Upper lobe of left lung (tissue), 6 donors: ENCODE measurements at regions not wholly inside any gene's neighbourhood (a gene's known extent, or its start where the extent isn't known, plus 50 kb on each side); places are given as distances from the start of the nearest gene placed in this dataset.

Source experiments
- ATAC-seq, 2 donors: fragments of 200-7000 bp; cut with Tn5 transposase; one replicate each; pipeline ENCODE4 v1.9.1; 2022; ENCODE audit warnings: mild to moderate bottlenecking in 2 of 2, moderate library complexity in 2 of 2; ENCODE audit not compliant: low FRiP score in 2 of 2
- DNase-seq, 2 donors: peaks; one replicate each; pipeline ENCODE4 v3.0.0-alpha.2; 2019 to 2020
- H3K27ac ChIP-seq, 4 donors: fragments of 200-600 bp; sonication (generic); one replicate each; pipeline ENCODE4 v1.5.1; 2016 to 2019
- H3K27me3 ChIP-seq, 4 donors: fragments of 200-600 bp; sonication (generic); one replicate each; pipeline ENCODE4 v1.5.1; 2017 to 2019
- H3K36me3 ChIP-seq, 4 donors: fragments of 200-600 bp; sonication (generic); one replicate each; pipeline ENCODE4 v1.5.1; 2016 to 2019
- H3K4me1 ChIP-seq, 4 donors: fragments of 200-600 bp; sonication (generic); one replicate each; pipeline ENCODE4 v1.5.1; 2018 to 2019
- H3K4me3 ChIP-seq, 4 donors: fragments of 200-600 bp; sonication (generic); one replicate each; pipeline ENCODE4 v1.5.1; 2017 to 2019; ENCODE audit warnings: mild to moderate bottlenecking in 2 of 4, moderate library complexity in 1 of 4
- H3K9me3 ChIP-seq, 4 donors: fragments of 200-600 bp; sonication (generic); one replicate each; pipeline ENCODE4 v1.5.1; 2018 to 2019
- CTCF ChIP-seq, 6 experiments: fragments of 450-650 bp in 4 of 6; fragments of 200-600 bp in 2 of 6; sonication (generic) in 2 of 6; IDR thresholded peaks; one replicate each; pipeline ENCODE4 v1.5.1; 2016 to 2019; ENCODE audit warnings: antibody characterized with exemption in 6 of 6
- EP300 ChIP-seq, 4 donors: sonication (generic); formaldehyde crosslinking; IDR thresholded peaks; one replicate each; pipeline ENCODE4 v1.5.1; 2017; ENCODE audit warnings: antibody characterized with exemption in 4 of 4, control low read depth in 2 of 4
- POLR2A ChIP-seq, 4 donors: fragments of 450-650 bp; IDR thresholded peaks; one replicate each; pipeline ENCODE4 v1.5.1; 2016 to 2017; ENCODE audit warnings: antibody characterized with exemption in 4 of 4, mild to moderate bottlenecking in 2 of 4
- POLR2AphosphoS5 ChIP-seq, 2 donors: sonication (generic); formaldehyde crosslinking; IDR thresholded peaks; one replicate each; pipeline ENCODE4 v1.5.1; 2017; ENCODE audit warnings: antibody characterized with exemption in 2 of 2
- WGBS, 2 donors: methylation state at CpG; one replicate each; pipeline ENCODE4 v1.1.5; 2017 to 2018; 5-methylcytosine and 5-hydroxymethylcytosine counted together
- donor health status: DM: no; HTN: no; CAD: no; lungs with moderate emphysema.
- donor health status: DM: no; HTN: yes; CAD: no; lungs with severe emphysema.

- Histone ChIP-seq H3K4me3 (no peak overlapping the region), H3K36me3 (no peaks in the 10 kb centered on the region), H3K27ac (no peak overlapping the region), H3K4me1 (no peaks in the 10 kb centered on the region), H3K9me3 (no peaks in the 10 kb centered on the region), H3K27me3 (no peaks in the 10 kb centered on the region)
- no peak for DNase-seq
- no peak for TF ChIP-seq POLR2AphosphoS5 (IDR thresholded peaks at IDR 0.05)
- no peak for ATAC-seq
These were observed 1162.0 kb upstream of the SLC39A10 start for GRCh38 chr2:194495046-194495445.

GRCh38 chr2:194494401-194494800 lies 1162.6 kb upstream of the SLC39A10 start:
- Histone ChIP-seq H3K27me3 (no peaks in the 10 kb centered on the region), H3K36me3 (no peaks in the 10 kb centered on the region), H3K4me1 (no peaks in the 10 kb centered on the region), H3K4me3 (no peak overlapping the region), H3K27ac (no peak overlapping the region), H3K9me3 (no peaks in the 10 kb centered on the region)
- DNase-seq (no peak), ATAC-seq (no peak)
- TF ChIP-seq EP300 (IDR thresholded peaks at IDR 0.05) (no peak), POLR2AphosphoS5 (IDR thresholded peaks at IDR 0.05) (no peak), CTCF (IDR thresholded peaks at IDR 0.05) (no peak), POLR2A (IDR thresholded peaks at IDR 0.05) (no peak)

- H3K27me3 ChIP-seq: no peaks in the 10 kb centered on the region
- 66 to 72% methylated on average over 2 of the region's 2 CpGs for WGBS, 2 donors
- TF ChIP-seq POLR2AphosphoS5 (IDR thresholded peaks at IDR 0.05) (no peak), EP300 (IDR thresholded peaks at IDR 0.05) (no peak), POLR2A (IDR thresholded peaks at IDR 0.05) (no peak), CTCF (IDR thresholded peaks at IDR 0.05) (no peak)
- no peak overlapping the region for H3K27ac ChIP-seq
- H3K4me3 ChIP-seq: no peak overlapping the region
- no peaks in the 10 kb centered on the region for H3K4me1 ChIP-seq
- ATAC-seq: no peak
- no peak for DNase-seq
- no peaks in the 10 kb centered on the region for H3K9me3 ChIP-seq
- no peaks in the 10 kb centered on the region for H3K36me3 ChIP-seq
These were observed 1165.5 kb upstream of the SLC39A10 start for GRCh38 chr2:194491409-194492115.

- no peak for ATAC-seq
- WGBS, 2 donors: 63 to 68% methylated on average over 4 of the region's 4 CpGs
- H3K27ac ChIP-seq: no peak overlapping the region
These were observed 1170.7 kb upstream of the SLC39A10 start for GRCh38 chr2:194486326-194486725.

GRCh38 chr2:194483041-194483440 lies 1174.0 kb upstream of the SLC39A10 start:
- no peak for DNase-seq
- 38 to 40% methylated on average over 1 of the region's 1 CpG for WGBS, 2 donors
- TF ChIP-seq EP300 (IDR thresholded peaks at IDR 0.05) (no peak), POLR2A (IDR thresholded peaks at IDR 0.05) (no peak), CTCF (IDR thresholded peaks at IDR 0.05) (no peak), POLR2AphosphoS5 (IDR thresholded peaks at IDR 0.05) (no peak)
- no peak for ATAC-seq
- no peaks in the 10 kb centered on the region for H3K4me1 ChIP-seq
- H3K9me3 ChIP-seq: no peaks in the 10 kb centered on the region
- H3K27me3 ChIP-seq: no peaks in the 10 kb centered on the region
- no peak overlapping the region for H3K27ac ChIP-seq
- H3K4me3 ChIP-seq: no peak overlapping the region
- H3K36me3 ChIP-seq: no peaks in the 10 kb centered on the region

More at GRCh38 chr2:194486326-194486725, 1170.7 kb upstream of the SLC39A10 start:
- Histone ChIP-seq H3K4me3 (no peak overlapping the region), H3K27me3 (no peaks in the 10 kb centered on the region), H3K36me3 (no peaks in the 10 kb centered on the region), H3K9me3 (no peaks in the 10 kb centered on the region), H3K4me1 (no peaks in the 10 kb centered on the region)
- TF ChIP-seq EP300 (IDR thresholded peaks at IDR 0.05) (no peak), POLR2AphosphoS5 (IDR thresholded peaks at IDR 0.05) (no peak), POLR2A (IDR thresholded peaks at IDR 0.05) (no peak), CTCF (IDR thresholded peaks at IDR 0.05) (no peak)
- DNase-seq: no peak
